GM18907 (cell line): ENCODE measurements at regions not wholly inside any gene's neighbourhood (a gene's known extent, or its start where the extent isn't known, plus 50 kb on each side); places are given as distances from the start of the nearest gene placed in this dataset.

Experiments used
- ATAC-seq: cut with Tn5 transposase; IDR thresholded peaks from one replicate; pipeline ENCODE4 v1.9.1; 2021; ENCODE audit warnings: mild to moderate bottlenecking, moderate library complexity; ENCODE audit not compliant: unreplicated experiment

- ATAC-seq, result no peak
Measured at GRCh38 chr3:190252080-190252479, 70.2 kb downstream of the CLDN1 start.

DNA sequence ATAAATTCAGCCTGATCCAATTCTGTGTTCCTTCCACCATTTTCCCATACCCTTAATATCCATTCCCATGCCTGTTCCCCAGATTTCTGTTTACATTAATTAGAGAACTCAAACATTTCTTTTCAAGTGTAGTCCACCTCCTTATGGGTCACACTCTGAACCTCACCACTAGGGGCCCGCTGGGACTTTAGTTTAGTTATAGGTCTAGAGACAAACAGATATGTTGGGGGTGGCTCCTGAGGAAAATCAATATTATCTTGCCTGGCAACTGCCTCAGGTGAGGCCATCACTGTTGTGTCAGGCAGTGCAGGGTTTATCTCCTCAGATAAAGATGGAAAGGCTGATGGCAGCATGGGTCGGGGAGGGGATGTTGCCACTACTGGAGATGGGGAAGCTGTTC, 72.8 kb downstream of the CLDN1 start:
- no peak for ATAC-seq

GRCh38 chr3:190242147-190242546, 80.1 kb downstream of the CLDN1 start:
- ATAC-seq, result no peak

- ATAC-seq, result no peak
Measured at GRCh38 chr3:190239325-190239724, 82.9 kb downstream of the CLDN1 start.

GRCh38 chr3:190238871-190239270, 83.4 kb downstream of the CLDN1 start:
- no peak for ATAC-seq

GRCh38 chr3:190234621-190235020, 87.6 kb downstream of the CLDN1 start:
- ATAC-seq, result no peak

DNA sequence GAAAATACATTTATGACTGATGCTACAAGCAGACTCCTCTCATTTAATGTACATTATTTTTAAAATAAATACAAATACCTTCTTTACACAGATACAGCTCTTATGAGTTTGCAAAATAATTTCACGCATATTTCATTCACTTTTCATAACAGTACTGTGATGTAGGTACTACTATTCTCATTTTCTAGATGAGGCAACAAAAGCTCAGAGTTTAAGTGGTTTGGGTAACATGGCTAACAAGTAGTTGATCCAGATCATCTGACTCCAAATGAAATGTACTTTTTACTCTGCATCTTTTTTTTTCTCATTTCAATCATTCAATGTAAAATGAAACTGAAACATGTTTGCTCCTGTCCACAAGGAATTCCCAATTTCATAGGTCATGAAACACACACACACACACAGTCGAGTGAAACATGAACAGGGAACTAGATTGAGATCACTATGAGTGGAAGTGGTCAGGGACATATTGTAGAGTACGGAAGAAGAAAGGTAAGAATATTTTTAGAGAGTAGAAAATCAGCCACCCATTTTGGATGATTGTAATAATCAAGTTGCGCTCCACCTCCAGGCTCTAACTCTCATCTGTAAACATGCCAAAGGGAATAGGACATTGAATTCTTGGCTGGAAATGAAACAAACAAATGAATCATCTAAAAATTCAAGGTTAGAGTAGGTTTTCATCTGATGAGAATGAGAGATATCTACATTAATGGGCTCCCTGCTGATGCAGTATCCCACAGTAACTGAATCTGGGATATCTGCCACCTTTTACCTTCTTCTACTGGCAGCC, 92.4 kb downstream of the CLDN1 start:
- ATAC-seq, result no peak

- ATAC-seq, result no peak
Measured at GRCh38 chr3:190227064-190227463, 95.2 kb downstream of the CLDN1 start.

GRCh38 chr3:190224863-190225692, 97.2 kb downstream of the CLDN1 start:
- no peak for ATAC-seq

DNA sequence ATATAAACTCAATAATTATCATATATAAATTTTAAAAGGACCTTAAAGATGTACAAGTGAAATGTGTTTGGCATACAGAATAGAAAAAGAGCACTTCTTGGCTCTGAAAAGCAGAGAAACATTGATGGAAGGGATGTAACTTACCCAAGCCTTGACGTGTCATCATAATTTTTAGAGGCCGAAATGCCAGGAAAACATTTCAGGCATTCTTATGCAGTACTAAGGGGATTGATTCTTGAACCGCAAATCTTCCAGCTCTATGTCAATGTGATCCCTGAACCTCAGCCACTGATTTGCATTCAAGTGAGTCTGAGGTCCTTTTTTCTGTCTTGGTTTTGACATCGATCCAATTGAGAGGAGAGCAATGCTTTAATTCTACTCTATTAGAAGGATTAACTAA, 97.8 kb downstream of the CLDN1 start:
- no peak for ATAC-seq

DNA sequence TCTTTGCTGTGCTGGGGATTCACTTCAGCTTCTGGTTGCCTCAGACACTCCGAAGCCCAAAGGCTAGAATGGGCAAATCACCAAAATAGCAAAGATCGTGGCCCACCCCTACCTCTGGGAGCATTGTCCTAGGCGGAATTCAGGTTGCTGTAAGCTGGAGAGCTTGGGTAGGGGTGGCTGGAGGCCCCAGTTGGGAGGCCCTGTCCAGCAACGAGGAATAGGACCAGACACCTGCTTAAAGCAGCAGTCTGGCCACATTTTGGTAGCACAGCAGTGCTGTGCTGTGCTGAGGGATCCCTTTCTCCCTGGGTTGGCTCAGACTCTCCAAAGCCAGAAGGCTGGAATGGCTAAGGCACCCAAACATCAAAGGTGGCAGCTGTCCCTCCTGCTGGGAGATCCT, 99.3 kb downstream of the CLDN1 start:
- no peak for ATAC-seq

DNA sequence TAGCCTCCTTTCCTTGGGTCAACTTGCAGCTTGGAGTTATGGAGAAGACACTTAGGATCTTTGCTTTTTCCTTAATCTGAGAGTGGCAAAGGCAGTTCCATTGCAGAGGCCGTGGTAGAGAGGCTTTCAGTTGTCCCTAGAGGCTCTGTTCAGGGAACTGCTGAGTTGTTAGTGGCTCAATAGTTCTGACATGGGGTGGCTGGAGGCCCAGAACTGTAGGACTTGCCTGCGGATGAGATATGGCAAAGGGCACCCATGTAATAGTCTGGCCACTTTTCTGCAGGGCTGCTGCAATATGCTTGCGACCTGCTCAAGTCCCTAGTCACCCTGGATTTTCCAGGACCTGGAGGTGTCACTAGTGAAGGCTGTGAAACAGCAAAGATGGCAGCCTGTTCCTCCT, 99.9 kb downstream of the CLDN1 start:
- no peak for ATAC-seq

- ATAC-seq, result no peak
Measured at GRCh38 chr3:190220362-190220761, 99.7 kb upstream of the P3H2 start.

GRCh38 chr3:190217081-190217480, 96.4 kb upstream of the P3H2 start:
- ATAC-seq, result no peak

DNA sequence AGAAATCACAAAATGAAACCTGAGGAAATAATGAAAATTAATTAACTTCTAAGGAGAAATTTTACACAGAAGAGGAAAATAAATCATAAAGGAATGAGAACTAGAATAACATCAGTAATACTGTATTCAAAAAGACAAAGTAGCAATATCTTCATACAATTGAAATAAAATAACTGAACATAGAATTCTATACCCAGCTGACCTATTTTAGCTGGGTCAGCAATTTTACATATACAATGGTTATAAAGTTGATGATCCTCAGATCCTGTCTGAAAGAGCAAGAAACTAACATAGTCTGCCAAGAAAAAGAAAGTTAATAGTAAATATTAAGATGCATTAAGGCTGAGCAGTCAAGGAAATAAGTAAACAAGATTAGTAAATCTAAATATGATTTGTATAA, 93.0 kb upstream of the P3H2 start:
- ATAC-seq, result no peak

- no peak for ATAC-seq
Measured at GRCh38 chr3:190210608-190211007, 89.9 kb upstream of the P3H2 start.

- ATAC-seq, result no peak
Measured at GRCh38 chr3:190209533-190209932, 88.8 kb upstream of the P3H2 start.

GRCh38 chr3:190208196-190208595, 87.5 kb upstream of the P3H2 start:
- ATAC-seq, result no peak

DNA sequence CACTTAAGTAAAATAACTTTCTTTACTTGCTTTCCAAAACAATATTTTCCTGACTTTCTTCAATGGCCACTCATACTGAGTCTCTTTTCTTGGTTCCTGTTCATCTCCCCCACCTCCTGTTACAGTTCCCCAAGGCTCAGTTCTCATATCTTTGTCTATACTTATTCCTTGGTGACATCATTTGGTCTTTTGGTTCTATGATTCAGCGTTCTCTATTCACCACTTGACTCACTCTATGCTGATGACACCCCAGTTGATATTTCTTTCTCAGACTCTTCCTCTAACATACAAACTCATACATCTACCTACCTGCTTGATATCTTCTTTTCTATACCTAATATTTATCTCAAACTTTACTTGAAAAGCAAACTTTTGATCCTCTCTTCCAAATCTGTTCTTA, 85.0 kb upstream of the P3H2 start:
- ATAC-seq, result peak; percentile 81

DNA sequence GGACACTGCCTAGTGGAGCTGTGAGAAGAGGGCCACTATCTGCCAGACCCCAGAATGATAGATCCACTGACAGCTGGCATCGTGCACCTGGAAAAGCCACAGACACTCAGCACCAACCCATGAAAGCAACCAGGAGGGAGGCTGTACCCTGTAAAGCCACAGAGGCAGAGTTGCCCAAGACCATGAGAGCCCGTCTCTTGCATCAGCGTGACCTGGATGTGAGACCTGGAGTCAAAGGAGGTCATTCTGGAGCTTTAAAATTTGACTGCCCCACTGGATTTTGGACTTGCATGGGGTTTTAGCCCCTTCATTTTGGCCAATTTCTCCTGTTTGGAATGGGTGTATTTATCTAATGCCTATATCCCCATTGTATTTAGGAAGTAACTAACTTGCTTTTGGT, 83.5 kb upstream of the P3H2 start:
- no peak for ATAC-seq

- ATAC-seq, result peak; percentile 55
Measured at GRCh38 chr3:190197346-190197763, 76.7 kb upstream of the P3H2 start.

DNA sequence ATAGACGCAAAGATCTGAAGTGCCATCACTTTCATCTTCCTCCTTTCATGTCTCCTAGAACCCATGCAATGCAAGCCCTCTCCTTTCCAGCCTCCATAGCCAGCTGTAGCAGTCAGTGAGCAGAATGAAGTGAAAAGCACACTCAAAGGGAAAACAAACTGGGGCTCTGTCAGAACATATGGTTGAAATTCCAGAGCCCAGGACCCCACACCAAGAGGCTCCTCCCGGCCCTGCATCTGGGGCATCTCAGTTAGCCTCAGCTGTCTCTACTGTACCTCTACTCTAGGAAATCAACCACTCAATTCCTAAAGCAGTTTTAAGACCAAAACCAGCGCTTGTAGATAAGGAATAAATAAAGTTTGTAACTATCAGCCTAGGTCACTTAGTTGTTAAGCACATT, 73.8 kb upstream of the P3H2 start:
- ATAC-seq, result no peak
